K562 (cell line): ENCODE measurements at regions not wholly inside any gene's neighbourhood (a gene's known extent, or its start where the extent isn't known, plus 50 kb on each side); places are given as distances from the start of the nearest gene placed in this dataset.

Experiments
- ATAC-seq: fragments of 200-7000 bp; cut with Tn5 transposase; 3 replicates; pipeline ENCODE4 v1.9.1; 2020; ENCODE audit warnings: moderate library complexity
- BruUV-seq: library from RNA; stranded (reverse); fragments of 400-500 nt; replicated peaks from 2 replicates; lab custom pipeline; 2021; lab: Mats Ljungman, UMichigan
- CTCF ChIA-PET: fragments of 300-600 bp; formaldehyde crosslinking; extraction: SDS; loops from one replicate; lab custom pipeline; 2021; ENCODE audit warnings: low intra/inter-chr PET ratio; lab: Yijun Ruan, JAX
- POLR2A ChIA-PET: fragments of 300-600, 350-650 bp; sonication (Branson Sonifier 250); formaldehyde crosslinking; extraction: SDS; loops from one replicate; lab custom pipeline; 2021; ENCODE audit warnings: antibody characterized with exemption, inconsistent platforms; lab: Yijun Ruan, JAX
- DNase-seq, 4 experiments: peaks; one replicate each; pipeline versions ENCODE4 v3.0.0 to v3.0.0-alpha.2; 2011 to 2018; ENCODE audit warnings: low spot score in 3 of 4, mixed read lengths in 3 of 4; ENCODE audit errors: extremely low read depth in 1 of 4
- FAIRE-seq: peaks from 2 replicates; lab custom pipeline; 2011; peaks lifted over from hg19 to GRCh38; lab: Jason Lieb, UNC
- H2AFZ ChIP-seq: 2 replicates; pipeline ENCODE4 v1.6.0; 2011; ENCODE audit warnings: low read depth, low read length, control low read depth, inconsistent platforms
- H3K27ac ChIP-seq: fragments of 200-600 bp; 3 replicates; pipeline ENCODE4 v1.8.0; 2011; ENCODE audit warnings: low read depth, mild to moderate bottlenecking, control low read depth, inconsistent platforms, low read length, moderate library complexity, mixed read lengths; ENCODE audit errors: extremely low read depth
- H3K27me3 ChIP-seq, 2 experiments: fragments of 300-600 bp in 1 of 2; 2 replicates in 1 of 2; 3 replicates in 1 of 2; pipeline versions ENCODE4 v1.6.0 to v1.8.0; 2011; ENCODE audit warnings: inconsistent platforms in 2 of 2, low read length in 2 of 2, mild to moderate bottlenecking in 1 of 2, mixed read lengths in 1 of 2, moderate library complexity in 1 of 2; ENCODE audit not compliant: control insufficient read depth in 2 of 2, insufficient read depth in 2 of 2
- H3K36me3 ChIP-seq: fragments of 300-600 bp; 3 replicates; pipeline ENCODE4 v1.8.0; 2011; ENCODE audit warnings: mild to moderate bottlenecking, low read length, inconsistent platforms; ENCODE audit not compliant: control insufficient read depth, insufficient read depth
- H3K4me1 ChIP-seq, 2 experiments: fragments of 200-600 bp in 1 of 2; replicated peaks in 1 of 2; 2 replicates in 1 of 2; 3 replicates in 1 of 2; pipeline versions ENCODE4 v1.5.1 to v1.8.0; 2011; ENCODE audit warnings: inconsistent platforms in 2 of 2, low read length in 2 of 2, mild to moderate bottlenecking in 1 of 2, mixed read lengths in 1 of 2, moderate library complexity in 1 of 2; ENCODE audit not compliant: control insufficient read depth in 2 of 2, insufficient read depth in 2 of 2
- H3K4me2 ChIP-seq: 2 replicates; pipeline ENCODE4 v1.6.1; 2011; ENCODE audit warnings: low read length, control low read depth, inconsistent platforms, mixed read lengths; ENCODE audit not compliant: insufficient read depth
- H3K4me3 ChIP-seq: fragments of 200-600 bp; sonication (generic), shearing (Covaris generic); 2 replicates; pipeline ENCODE4 v1.5.1; 2016; ENCODE audit warnings: control low read depth, inconsistent platforms
- H3K79me2 ChIP-seq: fragments of 200-600 bp; 3 replicates; pipeline ENCODE4 v1.8.0; 2011; ENCODE audit warnings: low read length, inconsistent platforms; ENCODE audit not compliant: control insufficient read depth, insufficient read depth
- H3K9ac ChIP-seq, 2 experiments: 2 replicates each; pipeline versions ENCODE4 v1.6.0 to v1.6.1; 2011; ENCODE audit warnings: low read depth in 2 of 2, low read length in 2 of 2, control low read depth in 1 of 2, inconsistent platforms in 1 of 2, mild to moderate bottlenecking in 1 of 2, mixed read lengths in 1 of 2; ENCODE audit not compliant: insufficient read depth in 1 of 2
- H3K9me1 ChIP-seq: one replicate; pipeline ENCODE4 v1.6.0; 2011; ENCODE audit warnings: inconsistent platforms, mild to moderate bottlenecking, low read length, moderate library complexity; ENCODE audit not compliant: control insufficient read depth, insufficient read depth
- H3K9me3 ChIP-seq: replicated peaks from 2 replicates; pipeline ENCODE4 v1.5.1; 2011; ENCODE audit warnings: low read depth, low read length, inconsistent platforms; ENCODE audit not compliant: control insufficient read depth, insufficient read depth
- H4K20me1 ChIP-seq: replicated peaks from 2 replicates; pipeline ENCODE4 v1.6.1; 2011; ENCODE audit warnings: low read length, inconsistent platforms, mixed read lengths; ENCODE audit not compliant: control insufficient read depth, insufficient read depth
- MLX ChIP-seq, 2 experiments: fragments of 450-650 bp in 1 of 2; sonication (generic) in 1 of 2; formaldehyde crosslinking; conservative IDR thresholded peaks; 2 replicates each; pipeline versions ENCODE4 v1.4.0 to v1.8.1; 2020 to 2022; ENCODE audit warnings: mild to moderate bottlenecking in 1 of 2, missing genetic modification reagents in 1 of 2
- STAT5B ChIP-seq: fragments of 250-450 bp; sonication (Bioruptor Pico); IDR thresholded peaks from 2 replicates; pipeline ENCODE4 v1.8.0; 2021; ENCODE audit warnings: mild to moderate bottlenecking, inconsistent platforms
- TAF15 ChIP-seq: fragments of 200-400 bp; formaldehyde crosslinking; IDR thresholded peaks from 2 replicates; pipeline ENCODE4 v1.6.1; 2017; ENCODE audit warnings: mild to moderate bottlenecking, low read depth, low read length, moderate library complexity
- WGBS: fragments of 100-300 bp; shearing (Covaris generic); methylation state at CpG from one replicate; pipeline ENCODE4 v1.1.6; 2016; ENCODE audit warnings: low coverage, mixed read lengths; ENCODE audit not compliant: insufficient coverage; ENCODE audit errors: missing lambda C conversion rate; 5-methylcytosine and 5-hydroxymethylcytosine counted together
- in situ Hi-C: fragments of 300-500 bp; cut with MboI; formaldehyde crosslinking; loops from 4 replicates; pipeline ENCODE4 v1.15.0; 2018; ENCODE audit warnings: inconsistent platforms, mixed read lengths
- intact Hi-C: fragments of 100-400 bp; cut with micrococcal nuclease; formaldehyde crosslinking; loops from 2 replicates; pipeline ENCODE4 v1.14.2; 2022

GRCh38 chr20:7250337-7250736 is 482.9 kb downstream of the BMP2 start:
- H2AFZ ChIP-seq: no peak overlapping the region
- no peak overlapping the region for H3K9ac ChIP-seq
- ATAC-seq (no peak), DNase-seq (no peak), FAIRE-seq (no peak)
- intact Hi-C loops (no loop called here), in situ Hi-C loops (no loop called here)
- POLR2A ChIA-PET: no interaction called here
- H3K27me3 ChIP-seq: no peaks in the 10 kb centered on the region
- H4K20me1 ChIP-seq: no peaks in the 10 kb centered on the region
- no TSS peak for BruUV-seq
- H3K4me2 ChIP-seq: no peak overlapping the region
- no peaks in the 10 kb centered on the region for H3K9me1 ChIP-seq
- no peaks in the 10 kb centered on the region for H3K79me2 ChIP-seq
- no peaks in the 10 kb centered on the region for H3K4me1 ChIP-seq
- no peaks in the 10 kb centered on the region for H3K36me3 ChIP-seq
- no peaks in the 10 kb centered on the region for H3K9me3 ChIP-seq
- no peak for TF ChIP-seq MLX (CRISPR knock-in tag; conservative IDR thresholded peaks at IDR 0.05)
- no peak for TF ChIP-seq TAF15
- 0% methylated on average over 2 of the region's 2 CpGs for WGBS
- H3K27ac ChIP-seq: no peak overlapping the region
- CTCF ChIA-PET: no interaction called here
- H3K4me3 ChIP-seq: no peak overlapping the region

- H3K27me3 ChIP-seq: no peaks in the 10 kb centered on the region
- no peaks in the 10 kb centered on the region for H3K9me3 ChIP-seq
- no peaks in the 10 kb centered on the region for H3K36me3 ChIP-seq
- no peaks in the 10 kb centered on the region for H3K79me2 ChIP-seq
- H2AFZ ChIP-seq: no peak overlapping the region
- H3K4me3 ChIP-seq: no peak overlapping the region
- no peak overlapping the region for H3K4me2 ChIP-seq
- no peak for ATAC-seq
- H3K9me1 ChIP-seq: no peaks in the 10 kb centered on the region
- TF ChIP-seq STAT5B (CRISPR knock-in tag): no peak
- H3K27ac ChIP-seq: no peak overlapping the region
- intact Hi-C loops: no loop called here
- 0% methylated on average over 2 of the region's 2 CpGs for WGBS
- H4K20me1 ChIP-seq: no peaks in the 10 kb centered on the region
- BruUV-seq: no TSS peak
- ChIA-PET CTCF (no interaction called here), POLR2A (no interaction called here)
- no peaks in the 10 kb centered on the region for H3K4me1 ChIP-seq
- no peak for DNase-seq
- H3K9ac ChIP-seq: no peak overlapping the region
- in situ Hi-C loops: no loop called here
- no peak for FAIRE-seq
Observed at GRCh38 chr20:7257099-7257498, 489.6 kb downstream of the BMP2 start.
